ENCODE measurements at regions not wholly inside any gene's neighbourhood (a gene's known extent, or its start where the extent isn't known, plus 50 kb on each side); places are given as distances from the start of the nearest gene placed in this dataset.
A peak's percentile ranks its signal among the peaks of the same experiment; 100 is the strongest.

DNA sequence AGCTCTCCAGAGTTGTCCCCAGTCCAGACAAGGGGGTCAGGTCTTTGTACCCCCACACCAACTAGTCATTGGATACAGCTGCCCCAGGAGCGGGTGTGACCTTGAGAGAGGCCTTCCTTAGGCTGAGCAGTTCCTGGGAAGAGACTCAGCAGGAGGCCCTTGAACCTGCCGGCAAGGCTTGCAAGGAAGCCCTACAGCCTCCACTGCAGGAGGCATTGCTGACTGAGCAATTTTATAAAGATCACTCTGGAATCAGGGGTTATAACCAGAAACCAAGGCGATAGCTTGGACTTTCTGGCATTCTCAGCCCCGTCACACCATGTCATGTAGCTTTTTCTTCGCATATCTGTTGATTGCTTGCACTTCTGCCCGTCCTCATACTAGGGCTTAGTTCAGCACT, 291.3 kb upstream of the CRY1 start:
- POLR2A ChIA-PET (ENCODE audit: unreplicated experiment): no interaction called here

GRCh38 chr12:107385509-107385908, 292.2 kb upstream of the CRY1 start:
- peaks cover 20% of the 10 kb centered on the region for H3K4me1 ChIP-seq (ENCODE audit: insufficient read depth, low read length)
- H3F3A ChIP-seq (ENCODE audit: low read length, unreplicated experiment): no peaks in the 10 kb centered on the region
- H3K27me3 ChIP-seq (ENCODE audit: low read length): no peaks in the 10 kb centered on the region
- H3K4me3 ChIP-seq (ENCODE audit: low read length): no peak overlapping the region
- H2AFZ ChIP-seq (ENCODE audit: low read length): no peak overlapping the region
- peak overlapping the region; percentile 17 for H3K27ac ChIP-seq (ENCODE audit: low read length)
- H3K9me2 ChIP-seq (replicated peaks; ENCODE audit: low read length): no peaks in the 10 kb centered on the region
- H4K20me1 ChIP-seq (ENCODE audit: low read length): no peaks in the 10 kb centered on the region
- 0 out of 2 replicates have a peak, but pooled peaks cover 9% of the 10 kb centered on the region for H3K9me3 ChIP-seq (ENCODE audit: low read length)
- DNase-seq: peak; percentile 71
- TF ChIP-seq EZH2phosphoT487 (IDR thresholded peaks at IDR 0.05; ENCODE audit: borderline replicate concordance, low read length) (no peak), EZH2 (IDR thresholded peaks at IDR 0.05; ENCODE audit: low read length, unreplicated experiment) (no peak)
- TF ChIP-seq, protein P1, sequence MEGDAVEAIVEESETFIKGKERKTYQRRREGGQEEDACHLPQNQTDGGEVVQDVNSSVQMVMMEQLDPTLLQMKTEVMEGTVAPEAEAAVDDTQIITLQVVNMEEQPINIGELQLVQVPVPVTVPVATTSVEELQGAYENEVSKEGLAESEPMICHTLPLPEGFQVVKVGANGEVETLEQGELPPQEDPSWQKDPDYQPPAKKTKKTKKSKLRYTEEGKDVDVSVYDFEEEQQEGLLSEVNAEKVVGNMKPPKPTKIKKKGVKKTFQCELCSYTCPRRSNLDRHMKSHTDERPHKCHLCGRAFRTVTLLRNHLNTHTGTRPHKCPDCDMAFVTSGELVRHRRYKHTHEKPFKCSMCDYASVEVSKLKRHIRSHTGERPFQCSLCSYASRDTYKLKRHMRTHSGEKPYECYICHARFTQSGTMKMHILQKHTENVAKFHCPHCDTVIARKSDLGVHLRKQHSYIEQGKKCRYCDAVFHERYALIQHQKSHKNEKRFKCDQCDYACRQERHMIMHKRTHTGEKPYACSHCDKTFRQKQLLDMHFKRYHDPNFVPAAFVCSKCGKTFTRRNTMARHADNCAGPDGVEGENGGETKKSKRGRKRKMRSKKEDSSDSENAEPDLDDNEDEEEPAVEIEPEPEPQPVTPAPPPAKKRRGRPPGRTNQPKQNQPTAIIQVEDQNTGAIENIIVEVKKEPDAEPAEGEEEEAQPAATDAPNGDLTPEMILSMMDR (conservative IDR thresholded peaks at IDR 0.05; ENCODE audit: low read depth, low read length): no peak
- H3K9ac ChIP-seq (ENCODE audit: low read length): no peak overlapping the region
- H3K79me2 ChIP-seq (ENCODE audit: low read length): peaks cover 20% of the 10 kb centered on the region; the same call in 1 of the 2 replicates
- BruUV-seq (replicated peaks): no TSS peak
- ChIA-PET CTCF (no interaction called here), POLR2A (ENCODE audit: unreplicated experiment) (no interaction called here)
- no peak for ATAC-seq
- no peaks in the 10 kb centered on the region for H3K36me3 ChIP-seq (ENCODE audit: low read depth, low read length)
- peak overlapping the region; percentile 29; the same call in 1 of the 2 replicates for H3K4me2 ChIP-seq (ENCODE audit: low read length)
- intact Hi-C loops (cut with micrococcal nuclease): no loop called here

More for the DNA sequence above, 291.3 kb upstream of the CRY1 start:
- Histone ChIP-seq H3K27me3 (ENCODE audit: low read length) (no peaks in the 10 kb centered on the region), H3K9me2 (replicated peaks; ENCODE audit: low read length) (no peaks in the 10 kb centered on the region), H3K27ac (ENCODE audit: low read length) (peak overlapping the region; percentile 24; the same call in 1 of the 2 replicates), H2AFZ (ENCODE audit: low read length) (no peak overlapping the region), H4K20me1 (ENCODE audit: low read length) (no peaks in the 10 kb centered on the region), H3K4me1 (ENCODE audit: insufficient read depth, low read length) (peaks cover 28% of the 10 kb centered on the region), H3K79me2 (ENCODE audit: low read length) (peaks cover 20% of the 10 kb centered on the region; the same call in 1 of the 2 replicates), H3K36me3 (ENCODE audit: low read depth, low read length) (no peaks in the 10 kb centered on the region), H3K9me3 (ENCODE audit: low read length) (0 out of 2 replicates have a peak, but pooled peaks cover 4% of the 10 kb centered on the region), H3K4me3 (ENCODE audit: low read length) (no peak overlapping the region), H3F3A (ENCODE audit: low read length, unreplicated experiment) (peaks cover 4% of the 10 kb centered on the region), H3K4me2 (ENCODE audit: low read length) (no peak overlapping the region), H3K9ac (ENCODE audit: low read length) (no peak overlapping the region)
- CTCF ChIA-PET: no interaction called here
- BruUV-seq (replicated peaks): no TSS peak
- TF ChIP-seq, protein P1 (conservative IDR thresholded peaks at IDR 0.05; ENCODE audit: low read depth, low read length): no peak
- TF ChIP-seq EZH2 (IDR thresholded peaks at IDR 0.05; ENCODE audit: low read length, unreplicated experiment) (no peak), EZH2phosphoT487 (IDR thresholded peaks at IDR 0.05; ENCODE audit: borderline replicate concordance, low read length) (no peak)
- DNase-seq (no peak), ATAC-seq (no peak)
- intact Hi-C loops (cut with micrococcal nuclease): no loop called here

DNA sequence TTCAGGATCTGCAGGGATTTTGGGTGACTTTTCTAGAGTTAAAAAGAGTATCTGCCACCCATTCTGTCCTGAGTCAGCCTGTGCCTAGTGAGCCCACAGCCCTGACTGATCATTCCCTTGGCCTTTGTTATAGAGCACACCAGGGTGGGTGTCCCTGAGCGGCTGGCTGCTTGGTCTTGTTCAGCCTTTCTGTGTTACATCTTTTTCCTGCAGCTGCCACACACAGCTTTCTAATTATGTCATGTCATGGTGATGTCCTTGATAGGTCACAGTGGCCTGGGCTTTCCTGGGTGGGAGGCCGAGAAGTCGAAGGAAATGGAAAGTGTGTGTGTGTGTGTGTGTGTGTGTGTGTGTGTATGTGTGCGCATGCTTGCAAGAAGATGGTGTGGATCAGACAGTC, 293.2 kb upstream of the CRY1 start:
- H3K4me2 ChIP-seq (ENCODE audit: low read length): no peak overlapping the region
- no peak overlapping the region for H3K9ac ChIP-seq (ENCODE audit: low read length)
- intact Hi-C loops (cut with micrococcal nuclease): no loop called here
- H4K20me1 ChIP-seq (ENCODE audit: low read length): no peaks in the 10 kb centered on the region
- BruUV-seq (replicated peaks): no TSS peak
- DNase-seq (no peak), ATAC-seq (no peak)
- ChIA-PET POLR2A (ENCODE audit: unreplicated experiment) (no interaction called here), CTCF (no interaction called here)
- no peaks in the 10 kb centered on the region for H3K27me3 ChIP-seq (ENCODE audit: low read length)
- no peaks in the 10 kb centered on the region for H3K9me2 ChIP-seq (replicated peaks; ENCODE audit: low read length)
- H3K27ac ChIP-seq (ENCODE audit: low read length): no peak overlapping the region
- H3K4me3 ChIP-seq (ENCODE audit: low read length): no peak overlapping the region
- no peaks in the 10 kb centered on the region for H3K36me3 ChIP-seq (ENCODE audit: low read depth, low read length)
- H3K79me2 ChIP-seq (ENCODE audit: low read length): peaks cover 13% of the 10 kb centered on the region; the same call in 1 of the 2 replicates
- H3K4me1 ChIP-seq (ENCODE audit: insufficient read depth, low read length): peaks cover 14% of the 10 kb centered on the region
- no peaks in the 10 kb centered on the region for H3F3A ChIP-seq (ENCODE audit: low read length, unreplicated experiment)
- no peak for TF ChIP-seq EZH2phosphoT487 (IDR thresholded peaks at IDR 0.05; ENCODE audit: borderline replicate concordance, low read length)
- TF ChIP-seq, protein P1 (conservative IDR thresholded peaks at IDR 0.05; ENCODE audit: low read depth, low read length): no peak
- no peak for TF ChIP-seq EZH2 (IDR thresholded peaks at IDR 0.05; ENCODE audit: low read length, unreplicated experiment)
- H2AFZ ChIP-seq (ENCODE audit: low read length): no peak overlapping the region
- 0 out of 2 replicates have a peak, but pooled peaks cover 9% of the 10 kb centered on the region for H3K9me3 ChIP-seq (ENCODE audit: low read length)

Measured in PC-3 (cell line).